GM19099 (cell line): ENCODE measurements at regions not wholly inside any gene's neighbourhood (a gene's known extent, or its start where the extent isn't known, plus 50 kb on each side); places are given as distances from the start of the nearest gene placed in this dataset.

ENCODE experiments used
- POLR2A ChIP-seq: IDR thresholded peaks from 3 replicates; pipeline ENCODE4 v1.6.1; 2011; ENCODE audit warnings: low read depth; ENCODE audit not compliant: insufficient read length; ENCODE audit errors: extremely low read depth

DNA sequence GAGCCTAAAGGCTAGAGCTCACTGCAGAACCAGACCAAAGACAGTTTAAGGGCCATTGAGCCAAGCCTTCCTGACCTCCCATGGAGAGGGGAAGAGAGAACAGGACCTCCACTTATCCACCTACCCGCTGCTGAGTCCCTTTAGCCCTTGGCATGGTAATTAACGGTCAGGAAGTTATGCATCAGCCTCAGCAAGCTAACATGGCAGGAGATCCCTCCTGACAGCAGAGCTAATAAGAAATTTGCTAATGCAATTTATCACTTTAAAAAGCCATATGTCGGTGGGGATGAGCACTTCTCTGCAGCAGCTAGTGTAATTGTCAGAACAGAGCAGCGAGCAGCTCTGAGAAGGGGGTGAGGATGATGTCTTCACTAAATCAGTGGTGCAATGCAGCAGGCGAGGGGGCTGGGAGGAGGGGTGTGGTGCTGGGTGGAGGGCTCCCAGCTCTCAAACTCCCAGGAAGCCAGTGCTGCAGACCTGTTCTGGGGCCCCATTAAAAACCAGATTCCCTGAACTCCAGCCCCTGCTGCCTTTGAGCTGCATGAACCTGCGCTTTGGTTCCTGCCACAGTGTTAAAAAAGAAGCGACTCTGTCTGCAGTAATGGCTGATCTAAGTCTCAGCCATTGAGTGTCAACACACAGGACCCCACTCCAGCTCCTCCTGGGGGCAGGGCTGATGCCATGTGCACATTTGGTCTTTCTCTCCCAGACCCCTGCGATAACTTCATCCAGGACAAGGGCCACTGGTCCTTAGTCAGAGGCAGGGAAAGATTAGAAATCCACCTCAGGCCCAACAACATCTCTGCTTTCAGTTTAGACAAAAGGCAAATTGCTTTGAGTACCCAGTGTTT lies 63.0 kb upstream of the CALM2 start:
- no peak for TF ChIP-seq POLR2A

DNA sequence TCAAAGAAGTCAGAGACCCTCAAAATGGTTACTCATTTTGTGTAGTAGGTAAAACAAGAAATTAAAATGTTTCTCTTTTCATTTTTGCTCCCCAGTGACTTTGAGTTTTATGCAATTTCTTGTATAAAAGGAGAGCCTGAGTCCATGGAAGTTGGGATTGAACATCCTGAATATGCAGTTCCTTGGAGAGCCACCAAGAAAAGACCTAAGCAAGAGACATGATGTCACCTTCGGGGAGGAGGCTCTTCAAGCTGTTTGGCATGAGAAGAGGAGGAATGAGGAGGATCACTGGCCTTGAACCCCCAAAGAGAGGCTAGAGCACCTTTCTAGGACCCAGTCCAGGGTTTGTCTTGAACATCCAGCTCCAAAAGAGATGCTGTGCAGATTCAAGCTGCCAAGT lies 62.3 kb upstream of the CALM2 start:
- TF ChIP-seq POLR2A, result no peak

- no peak for TF ChIP-seq POLR2A
Observed at GRCh38 chr2:47237375-47238334, 61.3 kb upstream of the CALM2 start.

GRCh38 chr2:47236503-47237215 lies 60.3 kb upstream of the CALM2 start:
- no peak for TF ChIP-seq POLR2A

- no peak for TF ChIP-seq POLR2A
Observed at GRCh38 chr2:47235132-47235531, 58.8 kb upstream of the CALM2 start.

GRCh38 chr2:47234456-47234855 lies 58.1 kb upstream of the CALM2 start:
- TF ChIP-seq POLR2A, result no peak

DNA sequence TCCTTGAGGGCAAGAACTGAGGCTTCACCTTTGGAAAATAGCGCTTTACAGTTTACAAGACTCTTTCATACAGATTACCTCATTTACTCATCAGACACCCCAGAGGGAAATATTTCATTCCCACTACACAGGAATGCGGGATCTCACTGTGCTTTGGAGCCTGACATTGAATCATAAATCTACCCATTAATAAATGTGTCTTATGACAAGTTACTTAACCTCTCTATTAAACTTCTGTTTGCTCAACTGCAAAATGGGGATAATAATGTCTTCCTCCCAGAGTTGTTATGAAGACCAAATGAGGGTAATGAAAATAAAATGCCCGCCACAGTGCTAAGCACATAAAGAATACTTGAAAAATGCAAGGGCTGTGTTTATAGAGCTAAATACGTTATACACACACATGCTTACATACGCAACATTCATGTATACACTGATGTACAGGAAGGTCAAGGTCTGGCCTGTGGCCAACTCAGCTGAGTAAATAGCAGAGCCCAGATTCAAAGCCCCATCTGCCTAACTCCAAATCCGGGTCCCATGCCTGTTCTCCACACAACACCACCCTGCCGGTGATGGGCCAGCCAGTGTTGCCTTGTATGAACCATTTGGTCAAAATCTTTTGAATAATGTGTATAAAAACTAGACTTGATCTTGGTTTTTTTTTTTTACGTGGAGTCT lies 56.6 kb upstream of the CALM2 start:
- TF ChIP-seq POLR2A, result no peak

- no peak for TF ChIP-seq POLR2A
Observed at GRCh38 chr2:47230418-47230817, 54.1 kb upstream of the CALM2 start.

- TF ChIP-seq POLR2A, result no peak
Observed at GRCh38 chr2:47227532-47228279, 51.4 kb upstream of the CALM2 start.

- no peak for TF ChIP-seq POLR2A
Observed at GRCh38 chr2:47226923-47227220, 50.6 kb upstream of the CALM2 start.

DNA sequence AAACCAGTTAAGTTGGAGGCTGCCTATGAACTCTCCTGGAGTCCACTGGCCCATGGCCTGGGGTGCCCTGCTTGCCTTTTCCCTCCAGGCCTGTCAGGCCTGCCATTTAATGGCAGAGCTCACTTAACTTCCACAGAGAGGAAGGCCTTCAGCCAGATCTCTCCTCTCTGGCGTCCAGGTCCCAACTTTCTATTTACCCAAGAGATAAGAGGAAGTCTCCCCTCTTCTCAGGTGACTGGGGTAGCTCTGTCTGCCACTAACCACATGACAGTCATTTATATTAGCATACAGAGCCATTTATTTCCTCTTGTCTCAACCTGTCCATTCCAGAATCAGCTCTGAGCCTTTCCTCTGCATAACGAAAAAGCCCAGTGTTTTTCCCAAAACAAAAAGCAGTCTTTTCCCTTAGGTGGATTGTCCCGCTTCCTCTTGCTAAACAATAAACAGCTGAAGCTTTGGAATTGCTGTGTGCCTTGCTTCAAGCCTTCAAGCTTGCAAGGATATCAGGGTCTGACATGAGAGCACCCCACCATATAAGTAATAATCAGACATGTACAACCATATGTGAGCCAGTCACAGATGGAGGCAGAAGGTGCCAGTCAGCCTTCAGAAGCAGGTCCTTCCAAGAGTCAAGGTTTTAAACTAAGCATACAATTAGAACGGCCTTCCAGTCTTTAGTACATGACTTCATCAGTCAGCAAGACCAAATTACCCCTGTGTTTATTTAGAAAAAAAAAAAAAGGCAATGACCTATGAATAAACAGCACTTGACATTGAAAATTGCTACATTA lies 50.0 kb upstream of the CALM2 start:
- TF ChIP-seq POLR2A, result no peak
